Stimulated activated memory B cell treated with anti-CD40 and anti-IgM and Interleukin-4, amounts not matched to agents 10 μg/mL and 1 μg/mL and 100 μg/mL, for 72 hours (primary cell): ENCODE measurements at regions not wholly inside any gene's neighbourhood (a gene's known extent, or its start where the extent isn't known, plus 50 kb on each side); places are given as distances from the start of the nearest gene placed in this dataset.

ENCODE experiments used
- ATAC-seq: fragments of 150-1000 bp; cut with Tn5 transposase; 2 replicates; pipeline ENCODE4 v1.10.0; 2021
- H3K27ac Mint-ChIP-seq: one replicate; pipeline ENCODE4 v1.8.0; 2022; ENCODE audit warnings: mild to moderate bottlenecking, mixed read lengths
- H3K27me3 Mint-ChIP-seq: one replicate; pipeline ENCODE4 v1.8.0; 2022; ENCODE audit warnings: mixed read lengths
- H3K36me3 Mint-ChIP-seq: one replicate; pipeline ENCODE4 v1.8.0; 2022; ENCODE audit warnings: mixed read lengths
- H3K4me1 Mint-ChIP-seq: one replicate; pipeline ENCODE4 v1.8.0; 2022; ENCODE audit warnings: mixed read lengths
- H3K4me3 Mint-ChIP-seq: one replicate; pipeline ENCODE4 v1.8.0; 2022; ENCODE audit warnings: mild to moderate bottlenecking, moderate library complexity, mixed read lengths
- H3K9me3 Mint-ChIP-seq: one replicate; pipeline ENCODE4 v1.8.0; 2022; ENCODE audit warnings: mixed read lengths

DNA sequence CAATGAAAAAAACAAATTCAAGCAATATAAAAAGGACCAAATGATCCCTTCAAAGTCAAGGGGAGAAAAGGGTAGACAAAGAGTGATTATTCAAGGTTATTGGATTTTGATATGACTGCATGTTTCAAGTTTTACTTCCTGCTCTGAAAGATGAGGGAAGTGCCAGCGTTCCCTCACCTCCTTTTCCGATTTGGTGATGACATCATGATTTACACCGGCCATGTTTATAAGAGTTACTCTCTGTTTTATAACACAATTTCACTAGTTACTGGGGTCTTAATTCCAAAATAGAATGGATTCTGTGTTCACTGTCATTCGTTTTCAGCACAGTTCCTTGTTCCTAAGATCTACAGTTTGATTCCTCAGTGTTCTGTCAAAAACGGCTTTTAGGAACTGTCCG is 60.5 kb upstream of the CPXM2 start:
- Mint-ChIP-seq H3K9me3 (no peaks in the 10 kb centered on the region), H3K4me1 (no peaks in the 10 kb centered on the region), H3K4me3 (no peak overlapping the region), H3K36me3 (no peaks in the 10 kb centered on the region), H3K27me3 (peaks cover 25% of the 10 kb centered on the region), H3K27ac (no peak overlapping the region)
- no peak for ATAC-seq

DNA sequence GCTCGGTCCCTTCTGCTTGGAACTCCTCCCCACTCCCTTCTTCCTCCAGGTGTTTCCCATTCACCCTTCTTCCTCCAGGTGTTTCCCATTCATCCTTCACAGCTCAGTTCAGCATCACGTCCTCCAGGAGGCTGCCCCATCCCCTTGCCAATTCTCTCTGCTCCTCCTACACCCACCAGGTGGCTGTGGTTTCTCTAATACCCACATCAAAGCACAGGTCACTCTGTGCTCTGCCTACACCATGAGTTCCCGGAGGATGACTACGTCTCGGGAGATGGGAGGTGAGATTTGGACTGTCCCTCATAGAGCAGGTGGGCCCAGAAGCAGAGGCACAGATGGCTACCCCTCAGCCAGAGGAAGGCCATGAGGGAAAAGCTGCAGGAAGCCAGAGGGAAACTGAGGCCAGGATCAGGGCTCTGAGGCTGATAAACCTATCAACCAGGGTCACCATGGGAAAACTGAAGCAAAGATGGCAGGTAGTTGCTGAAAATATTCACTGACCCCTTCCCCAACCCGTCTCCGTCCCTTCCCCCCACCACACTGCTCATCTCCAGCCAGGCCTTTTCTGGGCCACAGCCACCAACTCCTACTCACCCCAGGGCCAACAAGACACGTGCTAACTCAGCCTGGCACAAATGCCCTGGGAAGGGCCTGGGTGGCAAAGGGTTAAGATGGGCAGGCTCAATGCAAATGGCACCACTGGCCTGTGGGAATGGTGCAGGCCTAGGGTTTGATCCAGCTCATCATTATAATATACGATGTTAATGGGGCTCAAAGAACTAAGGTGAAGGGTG is 56.6 kb upstream of the CPXM2 start:
- H3K4me1 Mint-ChIP-seq: peaks cover 7% of the 10 kb centered on the region
- peaks cover 4% of the 10 kb centered on the region for H3K9me3 Mint-ChIP-seq
- no peaks in the 10 kb centered on the region for H3K36me3 Mint-ChIP-seq
- no peak overlapping the region for H3K27ac Mint-ChIP-seq
- ATAC-seq: no peak
- H3K27me3 Mint-ChIP-seq: peaks cover 35% of the 10 kb centered on the region
- H3K4me3 Mint-ChIP-seq: no peak overlapping the region

DNA sequence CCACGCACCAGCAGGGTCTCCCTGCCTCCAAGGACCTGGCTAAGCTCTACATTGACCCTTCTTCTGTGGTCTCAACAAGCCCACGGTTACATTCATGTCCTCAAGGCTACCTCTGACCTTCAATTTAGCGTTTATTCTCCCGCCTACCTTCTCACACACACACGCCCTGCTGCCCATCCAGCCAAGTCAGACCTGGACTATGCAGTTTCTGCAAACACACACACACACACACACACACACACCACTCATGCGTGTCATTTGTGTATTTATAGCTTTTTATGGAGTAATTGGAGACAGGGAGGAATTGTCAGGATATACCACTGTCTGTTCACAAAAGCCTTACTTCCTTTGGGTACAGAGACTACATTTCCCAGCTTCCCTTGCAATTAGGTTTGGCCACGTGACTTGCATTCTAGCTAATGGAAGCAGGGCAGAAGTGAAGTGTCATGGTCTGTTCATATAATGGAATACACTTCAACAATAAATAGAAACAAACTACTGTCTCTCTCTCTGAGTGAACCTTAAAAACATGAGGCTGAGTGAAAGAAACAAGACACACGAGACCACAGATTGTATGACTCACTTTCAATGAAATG is 53.8 kb upstream of the CPXM2 start:
- Mint-ChIP-seq H3K27ac (no peak overlapping the region), H3K4me3 (no peak overlapping the region), H3K36me3 (no peaks in the 10 kb centered on the region), H3K27me3 (peaks cover 34% of the 10 kb centered on the region), H3K4me1 (peaks cover 16% of the 10 kb centered on the region), H3K9me3 (peaks cover 4% of the 10 kb centered on the region)
- no peak for ATAC-seq

DNA sequence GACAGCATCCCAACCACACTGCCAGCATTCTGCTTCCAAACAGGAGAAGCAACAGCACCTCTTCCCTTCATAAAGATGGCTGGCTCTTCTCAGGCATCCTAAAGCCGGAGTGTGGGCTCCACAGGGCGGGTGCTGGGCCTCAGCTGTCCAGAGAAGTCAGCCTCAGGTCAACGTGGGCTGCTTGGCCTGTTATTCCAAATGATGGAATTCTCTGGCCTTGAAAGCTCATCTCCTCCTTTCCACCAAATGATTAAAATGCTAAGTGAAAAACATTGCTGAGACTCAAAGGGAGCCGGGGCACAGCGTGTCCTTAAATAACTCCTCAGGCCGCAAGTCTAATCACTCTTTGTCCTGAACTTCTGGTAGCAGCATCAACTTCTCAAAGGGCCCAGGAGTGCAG is 53.1 kb upstream of the CPXM2 start:
- ATAC-seq: no peak
- H3K4me3 Mint-ChIP-seq: no peak overlapping the region

DNA sequence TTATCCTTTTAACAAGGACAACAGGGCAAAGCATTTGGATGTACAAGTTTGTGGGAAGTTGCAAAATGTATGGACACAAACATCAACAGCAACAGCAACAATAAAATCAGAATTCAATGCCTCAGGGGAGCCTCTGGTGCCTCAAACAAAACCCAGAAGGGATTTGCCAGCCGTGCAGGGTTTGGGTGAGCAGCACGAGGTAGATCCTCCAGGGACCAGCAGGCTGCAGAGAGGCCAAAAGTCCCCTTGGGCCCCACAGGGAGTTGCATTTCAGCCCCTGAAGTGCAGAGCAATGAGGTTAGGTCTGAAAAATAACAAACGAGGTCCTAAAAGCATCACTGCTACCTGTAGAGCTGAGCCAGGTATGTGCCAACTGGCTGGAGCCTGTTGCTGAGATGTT is 51.7 kb upstream of the CPXM2 start:
- peak; percentile 73 for ATAC-seq
- H3K27ac Mint-ChIP-seq: no peak overlapping the region
- H3K36me3 Mint-ChIP-seq: no peaks in the 10 kb centered on the region
- H3K27me3 Mint-ChIP-seq: peaks cover 26% of the 10 kb centered on the region
- peaks cover 16% of the 10 kb centered on the region for H3K4me1 Mint-ChIP-seq
- no peak overlapping the region for H3K4me3 Mint-ChIP-seq
- H3K9me3 Mint-ChIP-seq: peaks cover 4% of the 10 kb centered on the region

More for the DNA sequence above, 53.1 kb upstream of the CPXM2 start:
- Mint-ChIP-seq H3K36me3 (no peaks in the 10 kb centered on the region), H3K27ac (no peak overlapping the region), H3K4me1 (peaks cover 16% of the 10 kb centered on the region), H3K27me3 (peaks cover 34% of the 10 kb centered on the region), H3K9me3 (peaks cover 4% of the 10 kb centered on the region)

DNA sequence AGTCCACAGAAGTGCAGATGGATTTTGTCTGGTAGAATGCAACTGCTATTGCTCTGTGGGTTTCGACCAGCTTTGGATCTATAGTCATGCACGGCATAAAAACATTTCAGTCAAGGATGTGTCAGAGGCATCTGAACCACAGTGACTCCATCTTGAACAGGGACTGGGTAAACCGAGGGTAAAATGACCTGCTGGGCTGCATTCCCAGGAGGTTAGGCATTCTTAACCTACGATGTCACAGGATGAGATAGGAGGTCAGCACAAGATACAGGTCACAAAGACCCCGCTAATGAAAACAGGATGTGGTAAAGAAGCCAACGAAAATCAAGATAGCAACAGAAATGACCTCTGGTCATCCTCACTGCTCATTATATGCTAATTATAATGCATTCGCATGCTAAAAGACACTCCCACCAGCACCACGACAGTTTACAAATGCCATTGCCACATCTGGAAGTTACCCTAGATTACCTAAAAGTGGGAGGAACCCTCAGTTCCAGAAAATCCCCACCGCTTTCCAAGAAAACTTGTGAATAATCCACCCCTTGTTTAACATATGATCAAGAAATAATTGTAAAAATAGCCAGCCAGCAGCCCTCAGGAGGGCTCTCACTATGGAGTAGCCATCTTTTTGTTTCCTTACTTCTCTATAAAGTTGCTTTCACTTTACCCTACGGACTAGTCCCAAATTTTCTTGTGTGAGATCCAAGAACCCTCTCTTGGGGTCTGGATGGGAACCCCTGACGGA is 50.7 kb upstream of the CPXM2 start:
- ATAC-seq: no peak
- Mint-ChIP-seq H3K4me3 (no peak overlapping the region), H3K9me3 (peaks cover 4% of the 10 kb centered on the region), H3K4me1 (peaks cover 16% of the 10 kb centered on the region), H3K36me3 (no peaks in the 10 kb centered on the region), H3K27ac (no peak overlapping the region), H3K27me3 (peaks cover 24% of the 10 kb centered on the region)
